HG02973 (cell line): ENCODE measurements at regions not wholly inside any gene's neighbourhood (a gene's known extent, or its start where the extent isn't known, plus 50 kb on each side); places are given as distances from the start of the nearest gene placed in this dataset.
"Not testable (repeated sequence)": the region's sequence is repeated elsewhere in the genome, so short reads cannot be mapped to it uniquely, and the experiment has no call there.

Experiments
- ATAC-seq: cut with Tn5 transposase; IDR thresholded peaks from one replicate; pipeline ENCODE4 v1.9.1; 2021; ENCODE audit warnings: moderate library complexity; ENCODE audit not compliant: unreplicated experiment

DNA sequence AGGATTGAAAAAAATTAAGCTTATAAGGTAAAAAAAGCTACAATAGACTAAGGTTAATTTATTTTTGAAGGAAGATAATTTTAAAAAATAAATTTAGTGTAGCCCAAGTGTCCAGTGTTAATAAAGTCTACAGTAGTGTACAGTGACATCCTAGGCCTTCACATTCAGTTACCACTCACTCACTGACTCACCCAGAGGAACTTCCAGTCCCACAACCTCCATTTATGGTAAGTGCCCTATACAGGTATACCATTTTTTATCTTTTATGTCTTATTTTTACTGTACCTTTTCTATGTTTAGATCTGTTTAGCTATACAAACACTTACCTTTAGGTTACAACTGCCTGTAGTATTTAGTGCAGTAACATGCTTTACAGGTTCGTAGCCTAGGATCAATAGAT lies 79.8 kb upstream of the ZNF462 start:
- ATAC-seq: no peak

DNA sequence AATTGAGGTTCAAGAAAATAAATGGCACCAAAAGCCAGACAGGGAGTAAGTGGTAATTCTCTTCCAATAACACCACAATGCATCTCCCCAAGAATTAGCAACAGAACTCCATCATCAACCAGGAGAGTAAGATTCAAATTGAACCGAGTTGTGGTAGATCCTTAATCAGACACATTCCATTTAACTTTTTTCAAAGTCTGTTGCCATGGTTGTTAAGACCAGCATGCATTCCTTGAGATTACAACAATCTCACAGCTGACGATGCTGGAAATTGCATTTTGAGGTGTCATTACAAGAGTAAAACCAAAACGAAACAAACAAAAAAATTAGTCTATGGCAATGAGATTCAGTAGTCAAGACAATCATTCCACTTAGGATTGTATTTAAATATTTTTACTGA lies 78.9 kb upstream of the ZNF462 start:
- ATAC-seq: no peak

DNA sequence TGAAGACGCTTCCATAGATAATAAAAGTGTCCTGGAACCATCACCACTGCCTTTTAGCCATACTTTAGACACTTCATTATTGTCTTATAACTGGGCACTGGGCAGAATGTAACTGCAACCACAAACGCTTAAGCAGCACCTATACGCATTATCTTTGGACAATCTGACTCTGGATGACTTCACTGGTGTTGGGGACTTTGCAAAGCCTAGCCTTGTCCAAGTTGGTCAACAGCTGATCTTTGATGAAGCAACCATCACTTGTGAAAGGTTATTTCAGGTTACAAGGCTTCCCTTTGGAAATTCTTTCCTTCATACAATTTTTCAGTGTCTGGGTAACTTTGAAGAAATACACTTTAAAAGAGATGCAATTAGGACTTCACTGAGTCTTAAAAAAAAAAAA lies 77.8 kb upstream of the ZNF462 start:
- ATAC-seq: no peak

DNA sequence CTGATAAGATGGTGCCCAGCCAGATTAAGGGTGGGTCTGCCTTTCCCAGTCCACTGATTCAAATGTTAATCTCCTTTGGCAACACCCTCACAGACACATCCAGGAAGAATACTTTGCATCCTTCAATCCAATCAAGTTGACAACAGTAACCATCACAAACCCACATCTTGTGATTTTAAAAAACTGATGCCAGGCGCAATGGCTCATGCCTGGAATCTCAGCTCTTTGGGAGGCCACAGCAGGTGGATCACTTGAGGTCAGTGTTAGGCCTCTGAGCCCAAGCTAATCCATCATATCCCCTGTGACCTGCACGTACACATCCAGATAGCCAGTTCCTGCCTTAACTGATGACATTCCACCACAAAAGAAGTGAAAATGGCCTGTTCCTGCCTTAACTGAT lies 74.9 kb upstream of the ZNF462 start:
- not testable (repeated sequence) for ATAC-seq

DNA sequence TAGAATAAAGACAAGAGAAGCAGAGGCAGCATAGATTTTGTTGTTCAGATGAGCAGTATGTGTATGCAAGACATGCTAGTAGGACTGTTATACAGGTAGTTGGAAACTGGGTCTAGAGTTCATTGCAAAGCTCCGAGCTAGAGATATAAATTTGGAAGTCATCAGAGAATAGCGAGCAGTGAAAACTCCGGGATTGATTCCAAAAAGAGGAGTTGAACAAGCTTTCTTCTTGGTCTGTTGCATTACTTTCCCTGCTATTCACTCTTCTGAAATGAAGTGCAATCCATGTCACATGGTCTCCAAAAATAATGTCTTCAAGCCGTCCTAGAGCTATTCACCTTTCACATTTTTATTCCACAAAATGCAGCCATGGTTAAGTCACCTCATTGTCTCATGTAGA lies 67.9 kb upstream of the ZNF462 start:
- no peak for ATAC-seq

DNA sequence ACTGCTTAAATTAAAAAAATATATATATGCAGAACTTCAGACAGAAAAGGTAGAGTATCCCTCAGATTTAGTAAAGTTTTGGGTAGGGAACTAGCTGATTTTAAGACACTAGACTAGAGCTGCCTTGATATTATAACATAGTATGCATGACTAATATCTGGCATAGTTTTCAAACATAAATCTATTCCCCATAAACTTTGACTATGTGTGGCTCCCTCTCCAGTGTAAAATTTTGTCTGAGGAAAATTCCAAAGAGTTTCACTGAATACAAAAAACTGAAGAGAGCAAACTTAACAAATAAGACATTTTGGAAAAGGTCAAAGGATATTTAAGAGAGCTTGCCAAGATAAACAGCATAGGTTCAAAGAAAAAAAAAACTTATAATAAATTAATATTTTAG lies 66.2 kb upstream of the ZNF462 start:
- ATAC-seq: no peak

DNA sequence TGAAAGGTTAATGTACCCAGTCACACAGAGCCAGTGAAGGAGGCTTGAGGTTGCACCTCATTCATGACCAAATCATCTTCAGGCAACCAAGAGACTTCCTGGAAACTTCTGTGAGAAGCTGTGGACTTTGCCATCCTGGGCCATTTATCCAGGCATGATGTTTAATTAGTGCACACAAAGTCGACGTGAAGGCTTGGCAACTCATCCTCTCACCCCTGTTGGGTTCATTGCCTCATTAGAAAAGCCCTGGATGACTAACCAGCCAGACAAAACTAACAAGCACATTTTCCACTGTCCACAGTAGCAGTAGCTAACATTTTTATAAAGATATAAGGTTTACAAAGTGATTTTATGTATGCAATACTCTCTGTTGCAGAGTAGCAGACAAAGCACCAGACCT lies 65.7 kb upstream of the ZNF462 start:
- ATAC-seq: no peak

DNA sequence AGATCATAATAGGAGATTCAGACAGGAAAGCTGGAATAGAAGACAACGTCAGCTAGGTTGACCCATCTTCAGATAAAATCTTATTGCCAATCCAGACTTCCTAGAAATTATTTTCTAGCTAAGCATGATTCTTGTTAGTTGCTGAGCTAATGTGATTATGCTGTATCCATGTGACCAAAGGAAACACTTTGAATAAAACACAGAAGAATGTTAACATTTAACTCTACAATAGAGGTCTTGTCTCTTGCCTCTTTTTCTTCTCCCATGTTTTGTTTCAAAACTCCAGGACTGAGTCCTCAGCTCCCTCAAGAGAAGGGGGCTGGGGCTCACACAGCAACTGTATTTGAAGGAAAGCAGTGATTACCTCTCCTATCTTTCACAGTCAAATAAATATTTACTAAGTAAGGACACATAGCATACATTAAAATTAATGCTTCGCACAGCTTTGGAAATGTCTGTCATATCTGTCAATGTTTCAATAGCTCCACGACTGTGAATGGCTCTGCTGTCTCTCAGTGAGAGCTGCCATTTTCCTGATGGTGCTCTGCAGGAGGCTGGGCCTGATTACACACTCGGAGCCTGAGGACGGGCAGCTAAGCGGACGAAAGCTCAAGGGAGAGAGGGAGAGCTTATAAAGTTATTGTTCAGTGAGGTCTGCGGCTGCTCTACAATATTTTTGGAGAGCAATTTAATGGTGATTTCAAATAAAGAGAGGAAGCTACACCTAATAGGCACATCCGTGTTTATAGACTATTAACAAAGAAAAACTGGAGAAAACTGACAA lies 64.8 kb upstream of the ZNF462 start:
- no peak for ATAC-seq

DNA sequence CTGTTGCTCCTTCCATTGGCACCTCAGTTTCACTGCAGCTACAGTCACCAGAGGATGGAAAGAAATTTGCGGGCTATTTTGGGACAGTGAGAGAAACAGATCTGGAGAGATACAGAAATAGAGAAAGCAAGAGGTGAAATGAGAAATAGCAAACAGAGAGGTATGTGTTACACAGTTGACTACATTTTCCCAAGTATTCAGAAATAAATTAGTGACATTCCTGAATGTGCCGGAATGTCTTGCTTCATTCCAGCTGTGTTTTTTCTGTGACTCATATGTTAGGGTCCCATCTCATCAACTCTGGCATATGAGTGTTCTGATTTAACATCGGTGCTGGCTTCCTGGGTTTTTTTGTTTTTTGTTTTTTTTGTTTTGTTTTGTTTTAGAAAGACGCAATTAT lies 63.8 kb upstream of the ZNF462 start:
- no peak for ATAC-seq

DNA sequence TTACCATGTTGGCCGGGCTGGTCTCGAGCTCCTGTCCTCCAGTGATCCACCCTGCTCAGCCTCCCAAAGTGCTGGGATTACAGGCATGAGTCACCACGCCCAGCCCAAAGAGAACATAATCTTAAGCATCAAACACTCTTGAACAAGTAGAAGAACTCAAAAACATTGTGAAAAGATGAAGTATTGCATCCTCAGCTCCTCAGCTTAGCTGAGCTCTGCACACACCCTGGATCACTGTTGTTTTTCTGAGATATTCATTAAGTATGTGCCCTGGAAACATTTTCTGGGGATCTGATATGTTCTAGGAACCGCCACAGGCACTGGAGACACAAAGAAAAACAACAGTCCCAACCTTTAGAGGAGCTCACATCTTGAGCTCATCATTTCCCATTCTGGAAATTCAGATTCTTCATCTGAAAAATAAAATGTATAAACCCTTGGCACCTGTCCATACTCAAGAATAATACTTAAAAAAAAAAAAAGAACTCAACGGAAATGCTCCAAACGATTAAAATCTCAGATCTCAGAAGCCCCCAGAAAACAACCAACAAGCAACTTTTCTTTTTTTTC lies 62.2 kb upstream of the ZNF462 start:
- no peak for ATAC-seq

DNA sequence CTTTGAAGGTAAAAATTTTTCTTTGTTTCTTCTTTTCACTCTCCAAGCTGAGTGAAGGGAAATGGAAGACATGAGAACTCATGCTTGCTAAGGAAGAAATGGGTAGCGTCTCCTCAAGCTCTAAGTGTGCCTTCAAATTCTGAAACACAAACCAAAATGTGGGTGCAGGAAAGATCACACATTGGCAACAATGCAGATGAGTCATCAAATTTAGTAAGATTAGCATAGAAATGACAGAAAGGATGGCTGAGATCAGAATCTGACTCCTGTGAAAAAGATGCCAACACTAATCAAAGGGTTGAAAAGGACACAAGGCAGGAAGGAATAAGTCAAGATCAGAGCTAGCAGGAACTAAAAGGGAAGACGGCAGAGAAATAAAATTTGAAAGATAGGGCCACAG lies 61.1 kb upstream of the ZNF462 start:
- ATAC-seq: no peak
